HG03432 (cell line): ENCODE measurements at regions not wholly inside any gene's neighbourhood (a gene's known extent, or its start where the extent isn't known, plus 50 kb on each side); places are given as distances from the start of the nearest gene placed in this dataset.

Experiments
- ATAC-seq: cut with Tn5 transposase; IDR thresholded peaks from one replicate; pipeline ENCODE4 v1.9.1; 2021; ENCODE audit warnings: mild to moderate bottlenecking, moderate library complexity; ENCODE audit not compliant: unreplicated experiment

DNA sequence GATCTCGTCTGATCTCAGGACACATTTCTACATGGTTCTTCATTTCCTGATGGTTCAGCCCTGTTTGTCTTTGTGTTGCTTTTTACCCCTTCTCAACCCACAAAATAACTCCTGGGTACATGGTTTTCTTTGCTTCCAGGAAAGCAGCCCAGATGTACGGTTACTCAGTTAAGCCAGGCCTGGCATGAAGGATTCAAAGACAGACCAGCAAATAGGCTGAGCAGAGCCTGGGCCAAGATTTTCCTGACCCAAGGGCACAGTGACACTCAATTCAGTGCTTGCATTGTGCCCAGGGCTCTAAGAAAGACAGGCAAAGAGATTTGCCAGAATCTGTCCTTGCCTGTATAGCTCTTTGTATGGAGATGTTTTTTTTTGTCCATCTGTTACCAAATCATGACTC is 340.8 kb upstream of the KIAA1217 start:
- ATAC-seq: no peak

DNA sequence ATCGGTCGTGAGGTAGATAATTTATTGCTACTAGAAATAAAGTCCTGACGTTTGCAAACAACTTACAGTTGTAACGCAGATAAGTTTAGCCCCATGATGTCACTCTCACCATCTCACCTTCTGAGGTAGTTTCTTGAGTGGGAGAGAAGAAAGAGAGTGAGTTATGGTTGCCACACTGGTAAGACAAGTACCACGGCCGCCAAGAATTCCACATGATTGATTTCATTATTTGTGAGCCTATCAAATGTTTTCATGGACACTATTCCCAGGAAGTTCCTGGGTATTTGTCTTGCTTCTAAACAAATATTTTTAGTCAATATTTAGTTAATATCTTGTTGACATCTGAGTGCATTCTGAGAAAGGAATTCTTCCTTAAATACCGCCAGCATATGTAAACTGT is 339.4 kb upstream of the KIAA1217 start:
- no peak for ATAC-seq

DNA sequence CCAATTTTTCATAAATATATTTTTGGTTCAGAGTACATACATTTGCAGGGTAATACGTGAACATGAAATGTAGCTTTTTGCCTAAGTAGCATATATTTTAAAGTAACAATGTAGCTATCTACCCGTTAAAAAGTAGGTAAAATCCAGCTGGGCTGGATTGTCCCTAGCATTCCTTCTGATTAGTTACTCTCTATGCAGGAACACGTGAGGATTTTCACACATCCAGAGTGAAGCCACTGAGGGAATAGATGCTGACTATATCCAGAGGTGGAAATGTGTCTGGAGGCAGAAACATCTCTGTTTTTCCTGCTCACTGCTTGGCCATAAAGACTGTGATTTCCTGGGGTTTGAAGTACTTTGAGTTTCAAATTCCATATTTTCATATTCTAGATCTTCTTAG is 338.9 kb upstream of the KIAA1217 start:
- ATAC-seq: no peak

DNA sequence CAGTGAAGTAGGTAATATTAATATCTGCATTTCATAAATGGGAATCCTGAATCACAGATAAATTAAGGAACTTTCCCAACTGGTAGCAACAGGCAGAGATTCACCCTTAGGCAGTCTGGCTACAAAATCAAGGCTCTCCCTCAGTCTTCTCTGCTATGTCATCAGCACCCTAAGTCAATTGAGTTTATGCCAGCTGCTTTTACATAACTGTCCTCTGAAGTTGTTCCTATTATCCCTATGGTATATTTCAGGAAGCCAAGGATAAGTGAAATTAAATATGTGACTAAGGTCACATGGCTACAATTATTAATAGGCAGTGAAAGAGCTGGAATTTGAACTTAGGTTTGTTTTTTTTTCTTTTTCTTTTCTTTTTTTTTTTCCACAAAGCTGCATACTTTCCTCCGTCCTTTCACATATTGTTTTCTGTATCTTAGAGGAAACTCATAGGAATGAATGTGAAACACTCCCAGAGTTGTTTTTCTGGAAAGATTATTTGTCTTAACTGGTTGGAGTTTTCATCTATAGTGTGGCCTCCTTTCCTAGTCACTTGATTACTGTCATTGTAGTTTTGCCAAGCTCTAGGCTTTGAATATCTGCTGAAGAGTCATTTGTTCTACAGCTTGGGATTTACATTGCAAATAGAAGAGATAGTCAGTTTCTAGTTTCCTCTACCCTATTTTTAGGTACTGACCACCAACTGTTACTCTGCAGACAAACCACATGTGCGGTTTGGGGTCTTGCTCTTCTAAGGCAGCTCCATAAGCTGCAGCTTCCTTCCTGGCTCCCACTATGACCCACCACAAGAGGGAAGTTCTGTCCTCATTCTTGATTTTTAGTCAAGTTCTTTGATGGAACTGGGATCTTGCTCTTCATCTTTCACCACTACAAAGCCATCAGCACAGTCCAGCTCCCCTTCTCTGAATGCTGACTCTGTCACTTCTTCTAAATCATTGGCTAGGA is 338.0 kb upstream of the KIAA1217 start:
- ATAC-seq: no peak

- no peak for ATAC-seq
Observed at GRCh38 chr10:23872290-23872689, 336.6 kb upstream of the KIAA1217 start.

GRCh38 chr10:23877791-23878320 is 331.1 kb upstream of the KIAA1217 start:
- no peak for ATAC-seq

GRCh38 chr10:23884670-23885069 is 324.3 kb upstream of the KIAA1217 start:
- ATAC-seq: no peak

GRCh38 chr10:23885853-23886252 is 323.1 kb upstream of the KIAA1217 start:
- ATAC-seq: no peak

DNA sequence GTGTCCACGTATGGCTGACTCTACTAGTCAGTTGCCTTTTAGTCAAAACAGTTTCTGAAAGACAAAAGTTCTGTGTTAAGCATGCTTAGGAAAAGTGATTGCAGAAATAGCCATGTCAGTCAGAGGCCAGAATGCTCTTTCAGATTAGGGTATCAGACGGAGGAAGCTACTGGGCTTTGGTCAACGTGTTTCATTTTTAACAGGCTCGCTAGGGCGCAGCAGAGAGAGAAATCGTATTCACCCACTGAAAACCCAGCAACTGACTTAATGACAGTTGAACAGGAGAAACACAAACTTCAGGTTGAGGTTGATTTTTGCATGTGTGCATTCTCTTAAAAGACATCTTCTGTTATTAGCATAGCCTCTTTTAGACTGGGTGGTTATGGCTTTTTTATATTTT is 322.6 kb upstream of the KIAA1217 start:
- ATAC-seq: no peak

GRCh38 chr10:23891301-23891700 is 317.6 kb upstream of the KIAA1217 start:
- no peak for ATAC-seq

DNA sequence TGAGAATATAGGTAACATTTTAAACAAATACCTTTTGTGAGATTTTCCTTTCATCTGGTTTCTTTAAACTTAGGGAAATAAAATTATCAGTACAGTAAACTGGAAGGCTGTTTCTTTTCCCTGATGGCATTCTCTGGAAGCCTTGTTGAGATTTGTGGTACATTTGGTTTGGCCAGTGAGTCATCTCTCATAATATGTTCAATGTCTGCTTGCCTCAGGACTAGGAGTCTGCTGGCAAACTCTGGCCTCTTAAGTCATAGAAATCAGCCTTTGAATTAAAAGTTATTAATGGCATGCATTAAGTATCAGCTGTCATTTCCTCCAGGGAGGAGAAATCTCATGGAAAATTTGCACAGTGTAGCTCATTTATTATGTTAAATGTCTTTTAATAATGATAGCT is 316.6 kb upstream of the KIAA1217 start:
- no peak for ATAC-seq

- no peak for ATAC-seq
Observed at GRCh38 chr10:23897267-23897666, 311.7 kb upstream of the KIAA1217 start.

GRCh38 chr10:23897861-23898260 is 311.1 kb upstream of the KIAA1217 start:
- ATAC-seq: no peak

DNA sequence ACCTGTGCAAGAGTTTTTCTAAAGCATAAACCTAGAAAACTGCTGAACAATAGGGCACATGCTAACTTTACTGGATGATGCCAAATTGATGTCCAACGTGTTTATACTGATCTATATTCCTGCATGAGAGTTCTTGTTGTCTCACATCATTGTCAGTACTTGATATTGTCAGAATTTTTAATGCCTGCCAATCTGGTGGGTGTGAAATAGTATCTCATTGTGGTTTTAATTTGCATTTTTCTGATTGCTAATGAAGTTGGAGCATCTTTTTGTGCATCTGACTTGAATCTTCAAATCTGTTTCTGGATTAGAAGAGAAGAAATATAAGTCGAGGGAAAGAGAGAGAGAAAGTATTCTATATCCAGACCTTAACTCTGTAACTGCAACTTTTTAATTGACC is 309.8 kb upstream of the KIAA1217 start:
- no peak for ATAC-seq

DNA sequence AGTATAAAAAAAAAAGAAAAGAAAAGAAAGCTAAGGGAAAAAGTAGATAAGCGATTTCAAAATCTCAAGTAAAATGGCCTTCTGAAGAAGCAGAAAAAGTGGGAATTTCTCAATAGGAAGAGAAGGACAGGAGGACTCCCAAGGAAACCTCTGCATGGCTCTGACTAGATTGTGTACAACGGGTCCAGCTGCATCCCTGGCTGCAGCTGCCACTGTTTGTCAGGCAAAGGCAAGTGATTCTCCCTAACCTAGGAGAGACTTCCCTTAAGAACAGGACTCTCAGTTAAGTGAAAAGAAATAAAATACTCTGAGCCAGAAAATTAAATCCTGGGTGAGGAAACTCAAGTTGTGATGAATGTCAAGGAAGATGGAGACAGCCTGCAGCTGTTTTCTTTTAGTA is 298.6 kb upstream of the KIAA1217 start:
- no peak for ATAC-seq

- no peak for ATAC-seq
Observed at GRCh38 chr10:23912884-23913404, 296.0 kb upstream of the KIAA1217 start.

- no peak for ATAC-seq
Observed at GRCh38 chr10:23914641-23915040, 294.3 kb upstream of the KIAA1217 start.

DNA sequence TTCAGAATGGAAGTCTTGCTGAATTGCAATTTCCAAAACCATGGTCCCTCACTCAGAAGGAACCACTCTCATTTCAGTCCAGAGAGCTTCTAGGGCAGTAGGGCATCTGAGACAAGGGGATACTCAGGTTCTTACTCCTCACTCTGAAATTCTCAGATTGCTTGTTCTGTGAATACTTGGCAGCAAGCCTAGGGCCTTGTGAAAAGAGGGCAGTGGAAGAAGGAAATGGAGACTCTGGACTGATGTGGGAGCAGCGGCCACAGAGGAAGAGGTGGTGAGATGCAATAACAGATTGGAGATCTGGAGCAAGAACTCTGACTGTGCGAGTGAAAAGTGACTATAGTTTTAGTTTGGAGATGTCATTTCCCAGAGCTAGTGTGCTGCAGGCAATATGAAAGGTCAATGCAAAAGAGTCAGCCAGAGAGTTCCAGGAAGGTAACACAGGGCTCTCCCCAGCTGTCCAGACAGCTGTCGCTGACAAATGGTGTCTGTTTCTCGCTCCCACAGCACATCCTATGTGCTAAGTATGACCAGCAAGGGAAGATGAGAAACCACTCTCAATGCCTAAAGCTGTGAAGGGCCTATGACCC is 291.6 kb upstream of the KIAA1217 start:
- ATAC-seq: no peak

GRCh38 chr10:23918090-23918723 is 290.7 kb upstream of the KIAA1217 start:
- ATAC-seq: no peak

DNA sequence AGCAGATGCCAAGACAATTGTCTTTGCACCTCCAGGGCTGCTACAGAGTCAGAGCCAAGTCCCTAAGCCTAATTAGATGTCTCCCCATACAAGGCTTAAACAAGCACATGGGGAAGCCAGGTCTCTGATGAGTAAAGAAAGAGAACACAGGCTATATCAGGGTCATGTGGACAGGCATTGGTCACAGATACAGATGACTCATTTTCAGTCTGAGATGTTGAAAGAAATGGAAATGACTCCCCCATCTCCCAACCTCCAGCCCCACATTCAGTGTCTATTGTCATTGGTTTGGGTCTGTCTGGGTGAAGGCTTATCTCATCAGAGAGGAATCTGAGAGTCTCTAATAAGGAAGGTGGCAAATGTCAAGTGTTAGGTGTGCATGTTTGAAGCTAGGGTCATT is 290.1 kb upstream of the KIAA1217 start:
- ATAC-seq: no peak

DNA sequence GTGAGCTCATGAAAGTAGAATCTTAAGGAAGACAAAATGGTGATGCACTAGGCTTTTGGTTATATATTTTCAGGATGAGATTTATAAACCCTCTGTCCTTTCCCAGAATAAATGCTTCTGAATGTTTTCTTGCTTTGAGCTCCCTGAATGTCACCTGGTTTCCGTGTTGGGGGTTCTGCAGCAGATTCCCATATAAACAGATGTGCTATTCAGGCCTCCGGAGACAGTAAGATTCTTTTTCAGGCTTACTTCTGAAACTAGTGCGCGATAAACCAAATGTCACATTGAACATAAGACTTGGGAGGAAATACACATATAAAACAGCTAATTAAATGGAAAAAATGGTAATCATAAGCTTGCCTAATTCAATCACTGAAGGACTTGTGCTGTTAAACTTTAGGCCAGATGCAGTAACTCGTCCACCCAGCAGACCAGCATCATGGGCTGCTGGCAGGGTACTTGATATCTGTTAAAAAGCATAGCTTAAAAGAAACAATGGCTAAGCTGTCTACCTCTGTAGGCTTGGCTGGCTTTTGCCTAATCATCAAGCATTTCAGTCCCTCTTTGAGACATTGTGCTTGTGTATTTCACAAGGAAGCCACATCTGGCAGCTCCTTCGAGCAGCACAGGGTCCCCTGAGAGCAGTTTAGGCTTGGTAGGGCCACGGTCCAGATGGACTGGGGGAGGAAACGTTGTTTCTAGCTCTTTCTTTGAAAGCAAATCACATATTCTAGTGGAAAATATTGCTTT is 281.2 kb upstream of the KIAA1217 start:
- no peak for ATAC-seq
